Activated T-cell treated with anti-CD3 and anti-CD28 coated beads, Interleukin-2, amount 50 U/mL, for 72 hours (primary cell): ENCODE measurements at regions not wholly inside any gene's neighbourhood (a gene's known extent, or its start where the extent isn't known, plus 50 kb on each side); places are given as distances from the start of the nearest gene placed in this dataset.

Source experiments
- ATAC-seq, 2 donors: fragments of 150-1000 bp; cut with Tn5 transposase; replicated peaks in 1 of 2; 2 replicates each; pipeline ENCODE4 v1.10.0; 2021; ENCODE audit warnings: moderate library complexity in 2 of 2, mild to moderate bottlenecking in 1 of 2
- DNase-seq, 2 donors: peaks; one replicate each; pipeline ENCODE4 v3.0.0; 2021 to 2022; ENCODE audit warnings: mixed read lengths in 1 of 2
- H3K27ac Mint-ChIP-seq: one replicate; pipeline ENCODE4 v1.8.0; 2022; ENCODE audit warnings: mild to moderate bottlenecking, moderate library complexity, mixed read lengths
- H3K27me3 Mint-ChIP-seq: one replicate; pipeline ENCODE4 v1.8.0; 2022; ENCODE audit warnings: low read depth, mixed read lengths
- H3K36me3 Mint-ChIP-seq, 2 donors: one replicate each; pipeline ENCODE4 v1.8.0; 2022; ENCODE audit warnings: mixed read lengths in 2 of 2, mild to moderate bottlenecking in 1 of 2; ENCODE audit not compliant: insufficient read depth in 2 of 2
- H3K4me1 Mint-ChIP-seq: one replicate; pipeline ENCODE4 v1.8.0; 2022; ENCODE audit warnings: low read depth, mixed read lengths
- H3K4me3 Mint-ChIP-seq, 2 donors: one replicate each; pipeline ENCODE4 v1.8.0; 2022; ENCODE audit warnings: mild to moderate bottlenecking in 2 of 2, mixed read lengths in 2 of 2, moderate library complexity in 2 of 2
- H3K9me3 Mint-ChIP-seq, 2 donors: one replicate each; pipeline ENCODE4 v1.8.0; 2022; ENCODE audit warnings: mixed read lengths in 2 of 2

DNA sequence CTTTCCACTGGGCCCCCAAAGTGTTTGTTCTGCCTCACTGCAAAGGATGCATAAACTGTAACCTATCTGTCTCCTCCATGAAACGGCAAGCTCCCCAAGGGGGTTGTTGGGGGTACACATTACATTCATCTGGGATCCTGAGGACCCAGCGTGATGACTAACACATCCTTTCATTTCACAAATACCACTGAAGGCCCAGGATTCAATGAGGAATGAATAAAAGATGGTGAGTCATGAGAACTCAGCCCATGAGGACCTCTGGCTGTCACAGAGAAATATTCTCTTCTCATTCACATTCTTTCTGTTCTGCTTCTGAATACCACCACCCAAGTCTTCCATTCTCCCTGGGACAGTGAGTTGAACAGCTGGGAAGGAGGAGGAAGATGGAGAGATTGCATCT lies 149.8 kb downstream of the RBFOX3 start:
- H3K4me3 Mint-ChIP-seq = no peak overlapping the region
- H3K27me3 Mint-ChIP-seq = no peaks in the 10 kb centered on the region

DNA sequence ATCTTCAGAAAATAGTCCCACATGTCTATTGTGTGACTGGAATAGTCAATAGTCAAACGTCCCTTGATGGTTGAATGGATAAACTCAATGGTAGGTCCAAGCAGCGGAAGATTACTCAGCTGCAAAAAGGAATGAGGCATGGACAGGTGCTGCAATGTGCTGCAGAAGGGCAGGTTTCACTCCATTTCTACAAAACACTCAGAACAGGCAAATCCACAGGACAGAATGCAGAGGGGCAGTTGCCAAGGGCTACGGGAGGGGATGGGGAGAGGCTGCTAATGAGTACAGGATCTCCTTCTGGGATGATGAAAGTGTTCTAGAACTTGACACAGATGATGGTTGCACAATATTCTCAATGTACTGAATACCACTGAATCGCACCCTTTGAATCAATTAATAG lies 151.0 kb downstream of the RBFOX3 start:
- Mint-ChIP-seq H3K4me3 (no peak overlapping the region), H3K27ac (no peak overlapping the region), H3K9me3 (no peaks in the 10 kb centered on the region), H3K36me3 (no peaks in the 10 kb centered on the region), H3K27me3 (no peaks in the 10 kb centered on the region), H3K4me1 (no peaks in the 10 kb centered on the region)
- DNase-seq (no peak), ATAC-seq (no peak)

More for the DNA sequence above, 149.8 kb downstream of the RBFOX3 start:
- Mint-ChIP-seq H3K9me3 (no peaks in the 10 kb centered on the region), H3K4me1 (no peaks in the 10 kb centered on the region), H3K27ac (no peak overlapping the region), H3K36me3 (no peaks in the 10 kb centered on the region)
- DNase-seq (no peak), ATAC-seq (no peak)

DNA sequence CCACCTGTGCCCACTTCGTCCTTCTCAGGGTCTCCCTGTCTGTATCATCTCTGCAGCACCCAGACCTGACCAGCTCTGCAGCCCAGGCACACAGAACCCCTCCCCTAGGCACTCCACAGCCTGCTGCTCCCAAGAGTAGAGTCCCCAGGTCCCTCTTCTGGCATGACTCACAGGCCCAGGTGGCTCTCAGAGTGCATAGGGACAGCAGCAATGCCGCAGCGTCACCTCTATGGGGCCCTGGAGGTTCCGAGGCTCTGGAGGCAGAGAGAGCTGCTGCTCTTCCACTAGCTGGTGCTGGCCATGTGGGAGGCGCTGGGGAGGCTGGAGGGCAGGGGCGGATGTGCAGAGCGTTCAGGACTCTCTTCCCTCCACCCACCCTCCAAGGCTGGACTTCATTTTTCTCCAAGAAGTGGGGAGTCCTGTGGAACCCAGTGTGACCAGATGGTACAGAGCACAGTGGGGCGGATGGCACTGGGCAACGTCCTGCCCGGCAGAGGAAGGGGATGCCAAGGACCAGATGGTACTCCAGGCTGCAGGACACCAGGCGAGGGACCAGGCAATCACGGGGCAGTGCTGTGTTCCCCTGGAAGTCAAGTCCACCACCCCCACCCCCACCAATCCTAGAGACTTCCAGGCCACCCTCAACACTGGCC lies 151.7 kb downstream of the RBFOX3 start:
- no peak for DNase-seq
- no peak overlapping the region for H3K4me3 Mint-ChIP-seq
- H3K36me3 Mint-ChIP-seq = no peaks in the 10 kb centered on the region
- H3K9me3 Mint-ChIP-seq = no peaks in the 10 kb centered on the region
- H3K27ac Mint-ChIP-seq = no peak overlapping the region
- ATAC-seq = no peak
- H3K27me3 Mint-ChIP-seq = no peaks in the 10 kb centered on the region
- H3K4me1 Mint-ChIP-seq = no peaks in the 10 kb centered on the region

DNA sequence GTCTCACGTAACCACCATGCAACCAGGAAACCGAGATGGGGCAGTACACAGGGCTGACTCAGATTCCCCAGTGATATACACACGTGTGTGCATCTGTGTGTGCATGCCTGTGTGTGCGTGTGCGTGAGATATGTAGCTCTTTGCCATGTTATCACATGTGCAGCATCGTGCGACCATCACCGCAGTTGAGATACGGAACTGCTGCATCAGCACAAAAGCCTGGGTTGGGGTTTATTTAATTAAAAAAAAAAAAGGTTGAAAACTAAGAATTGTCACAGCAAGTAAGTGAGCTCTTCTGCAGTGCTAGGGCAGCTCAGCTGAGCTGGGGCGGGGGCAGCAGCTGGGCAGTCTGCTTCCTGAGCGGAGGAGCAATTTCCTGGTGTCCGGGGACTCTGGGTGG lies 152.5 kb downstream of the RBFOX3 start:
- no peak for ATAC-seq
- Mint-ChIP-seq H3K36me3 (no peaks in the 10 kb centered on the region), H3K9me3 (no peaks in the 10 kb centered on the region), H3K4me3 (no peak overlapping the region), H3K4me1 (no peaks in the 10 kb centered on the region), H3K27me3 (no peaks in the 10 kb centered on the region), H3K27ac (no peak overlapping the region)
- DNase-seq = no peak

DNA sequence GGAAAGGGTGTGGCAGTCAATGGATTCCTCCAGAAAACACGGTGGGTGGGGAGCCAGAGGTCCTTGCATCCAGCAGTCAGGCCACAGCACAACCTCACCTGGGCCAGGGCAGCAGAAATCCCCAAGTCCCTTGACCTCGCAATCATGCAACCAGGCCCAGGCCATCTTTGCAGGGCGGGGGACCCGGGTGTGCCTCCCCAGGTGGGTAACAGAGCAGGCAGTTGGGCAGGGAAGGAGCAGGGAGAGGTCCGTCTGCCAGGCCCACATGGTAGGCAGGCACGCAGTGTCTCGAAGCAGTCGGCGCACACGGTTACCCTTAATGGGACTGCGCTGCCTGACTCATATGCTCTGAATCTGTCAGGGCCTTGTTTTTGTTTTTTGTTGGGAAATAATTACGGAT lies 153.0 kb downstream of the RBFOX3 start:
- Mint-ChIP-seq H3K27me3 (no peaks in the 10 kb centered on the region), H3K36me3 (no peaks in the 10 kb centered on the region), H3K9me3 (no peaks in the 10 kb centered on the region), H3K4me1 (no peaks in the 10 kb centered on the region), H3K27ac (no peak overlapping the region), H3K4me3 (no peak overlapping the region)
- DNase-seq = no peak
- no peak for ATAC-seq

DNA sequence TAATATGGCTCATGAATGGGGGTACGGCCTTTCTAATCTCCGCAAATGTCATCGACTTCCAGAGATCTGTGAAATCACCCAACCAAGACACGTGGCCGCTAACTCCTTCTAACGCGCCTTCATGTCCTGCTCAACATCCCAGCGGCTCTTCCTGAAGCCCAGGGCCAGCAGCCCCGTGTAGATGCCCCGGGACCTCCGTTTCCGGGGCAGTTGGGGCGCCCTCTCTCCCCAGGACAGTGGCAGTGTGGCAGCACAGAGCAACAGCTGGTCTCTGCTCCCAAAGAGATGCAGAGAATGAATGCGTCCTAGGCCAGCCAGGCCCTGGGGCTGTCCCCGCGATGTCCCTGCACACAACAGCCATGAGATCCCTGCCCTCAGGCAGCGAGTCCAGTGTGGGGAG lies 153.5 kb downstream of the RBFOX3 start:
- Mint-ChIP-seq H3K27me3 (no peaks in the 10 kb centered on the region), H3K27ac (no peak overlapping the region)

DNA sequence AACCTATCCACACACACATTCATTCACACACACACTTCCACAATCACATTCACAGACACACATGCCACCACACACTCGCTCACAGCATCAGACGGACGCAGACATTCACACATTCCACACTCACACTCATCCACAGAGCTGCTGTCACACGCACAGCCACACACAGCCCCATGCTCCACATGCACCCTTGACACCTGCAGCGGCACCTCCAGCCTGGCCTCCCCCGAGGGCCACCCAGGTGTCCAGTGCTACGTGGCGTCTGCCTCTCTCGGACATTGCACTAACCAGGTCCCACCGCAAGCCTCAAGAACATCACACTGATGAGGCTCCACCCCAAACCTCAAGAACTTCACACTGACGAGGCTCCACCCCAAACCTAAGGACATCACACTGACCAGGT lies 155.2 kb downstream of the RBFOX3 start:
- H3K4me3 Mint-ChIP-seq = no peak overlapping the region
- no peak for ATAC-seq
- DNase-seq = no peak
- H3K36me3 Mint-ChIP-seq = no peaks in the 10 kb centered on the region
- H3K27me3 Mint-ChIP-seq = no peaks in the 10 kb centered on the region
- no peaks in the 10 kb centered on the region for H3K4me1 Mint-ChIP-seq
- H3K27ac Mint-ChIP-seq = no peak overlapping the region
- no peaks in the 10 kb centered on the region for H3K9me3 Mint-ChIP-seq

More for the DNA sequence above, 153.5 kb downstream of the RBFOX3 start:
- no peak for ATAC-seq
- Mint-ChIP-seq H3K36me3 (no peaks in the 10 kb centered on the region), H3K9me3 (no peaks in the 10 kb centered on the region), H3K4me3 (no peak overlapping the region), H3K4me1 (no peaks in the 10 kb centered on the region)
- DNase-seq = no peak

DNA sequence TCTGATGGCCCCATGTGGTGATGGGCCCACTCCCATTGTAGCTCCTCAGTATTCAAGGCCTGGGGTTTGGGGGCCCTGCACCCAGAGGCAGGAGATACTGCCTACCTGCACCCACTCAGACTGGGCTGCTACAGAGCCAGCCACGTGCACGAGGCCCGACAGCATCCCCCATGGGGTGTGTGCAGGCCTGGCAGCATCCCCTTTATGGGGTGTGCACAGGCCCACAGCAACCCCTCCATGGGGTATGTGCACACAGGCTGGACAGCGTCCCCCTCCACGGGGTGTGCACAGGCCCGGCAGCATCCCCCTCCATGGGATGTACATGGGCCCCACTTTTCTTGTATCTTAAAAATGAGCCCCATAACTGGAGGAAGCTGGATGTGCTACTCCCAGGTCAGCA lies 156.0 kb downstream of the RBFOX3 start:
- ATAC-seq = no peak
- no peaks in the 10 kb centered on the region for H3K4me1 Mint-ChIP-seq

DNA sequence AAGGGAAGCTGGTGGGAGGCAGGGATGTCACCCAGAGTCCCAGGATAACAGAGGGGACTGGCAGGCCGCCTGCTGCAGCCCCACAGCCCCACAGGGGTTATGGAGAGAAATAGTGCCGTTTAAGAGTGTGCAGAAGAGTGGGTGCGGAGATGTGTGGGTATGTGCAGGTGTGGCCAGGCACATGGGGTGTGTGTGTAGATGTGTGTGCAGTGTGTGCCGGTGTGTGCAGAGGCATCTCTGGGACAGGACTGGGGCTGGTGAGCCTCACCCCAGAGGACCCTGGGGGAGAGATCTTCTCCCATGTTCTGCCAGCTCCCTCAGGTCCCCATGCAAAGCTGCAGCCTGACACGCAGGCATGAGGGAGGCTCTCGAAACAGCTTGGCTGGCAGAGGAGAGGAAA lies 157.4 kb downstream of the RBFOX3 start:
- no peaks in the 10 kb centered on the region for H3K27me3 Mint-ChIP-seq
- H3K27ac Mint-ChIP-seq = no peak overlapping the region
- DNase-seq = no peak
- no peaks in the 10 kb centered on the region for H3K4me1 Mint-ChIP-seq
- no peaks in the 10 kb centered on the region for H3K36me3 Mint-ChIP-seq
- no peak overlapping the region for H3K4me3 Mint-ChIP-seq
- no peaks in the 10 kb centered on the region for H3K9me3 Mint-ChIP-seq
- ATAC-seq = no peak

More for the DNA sequence above, 156.0 kb downstream of the RBFOX3 start:
- H3K9me3 Mint-ChIP-seq = no peaks in the 10 kb centered on the region
- no peak for DNase-seq
- no peaks in the 10 kb centered on the region for H3K36me3 Mint-ChIP-seq
- H3K27me3 Mint-ChIP-seq = no peaks in the 10 kb centered on the region
- no peak overlapping the region for H3K4me3 Mint-ChIP-seq
- no peak overlapping the region for H3K27ac Mint-ChIP-seq

DNA sequence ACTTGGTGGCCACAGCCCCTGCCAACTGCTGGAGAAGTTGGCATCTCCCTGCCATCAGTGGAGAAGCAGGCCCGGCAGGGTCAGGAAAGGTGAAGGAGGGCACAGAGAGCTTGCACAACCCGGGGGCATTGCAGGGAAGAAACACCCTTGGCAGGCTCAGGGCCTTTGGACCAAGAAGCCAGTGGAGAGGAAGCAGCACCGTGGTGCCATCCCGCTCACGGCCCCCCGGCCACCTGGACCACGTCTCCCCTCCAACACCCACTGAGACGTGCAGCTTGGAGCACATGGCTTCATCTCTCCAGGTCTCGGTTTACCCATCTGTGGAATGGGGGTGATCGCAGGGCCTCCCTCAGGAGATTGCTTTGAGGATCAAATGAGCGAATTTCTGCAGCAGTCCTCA lies 158.1 kb downstream of the RBFOX3 start:
- Mint-ChIP-seq H3K27me3 (no peaks in the 10 kb centered on the region), H3K27ac (no peak overlapping the region), H3K4me3 (no peak overlapping the region), H3K9me3 (no peaks in the 10 kb centered on the region), H3K4me1 (no peaks in the 10 kb centered on the region), H3K36me3 (no peaks in the 10 kb centered on the region)
- ATAC-seq (no peak), DNase-seq (no peak)

DNA sequence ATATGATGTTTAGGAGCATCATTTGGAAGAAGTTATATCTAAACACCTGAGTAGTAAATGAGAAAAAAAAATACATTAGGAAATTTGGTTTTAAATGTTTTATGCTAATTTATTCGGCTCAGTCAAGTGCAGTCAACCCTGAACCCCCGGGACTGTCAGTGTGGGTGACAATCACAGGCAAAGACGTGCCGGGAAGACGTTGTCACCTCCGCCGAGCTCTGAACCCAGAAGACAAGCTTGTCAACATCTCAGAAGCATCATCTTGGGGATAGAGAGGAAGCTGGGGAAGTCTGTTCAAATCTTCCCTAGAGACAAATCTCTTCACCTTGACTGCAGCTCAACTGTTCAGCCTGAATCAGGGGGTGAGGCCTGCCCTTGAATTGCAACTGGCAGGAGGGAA lies 159.7 kb downstream of the RBFOX3 start:
- Mint-ChIP-seq H3K4me3 (no peak overlapping the region), H3K36me3 (no peaks in the 10 kb centered on the region), H3K27ac (no peak overlapping the region), H3K27me3 (no peaks in the 10 kb centered on the region), H3K4me1 (no peaks in the 10 kb centered on the region), H3K9me3 (no peaks in the 10 kb centered on the region)
- no peak for ATAC-seq
- DNase-seq = no peak

DNA sequence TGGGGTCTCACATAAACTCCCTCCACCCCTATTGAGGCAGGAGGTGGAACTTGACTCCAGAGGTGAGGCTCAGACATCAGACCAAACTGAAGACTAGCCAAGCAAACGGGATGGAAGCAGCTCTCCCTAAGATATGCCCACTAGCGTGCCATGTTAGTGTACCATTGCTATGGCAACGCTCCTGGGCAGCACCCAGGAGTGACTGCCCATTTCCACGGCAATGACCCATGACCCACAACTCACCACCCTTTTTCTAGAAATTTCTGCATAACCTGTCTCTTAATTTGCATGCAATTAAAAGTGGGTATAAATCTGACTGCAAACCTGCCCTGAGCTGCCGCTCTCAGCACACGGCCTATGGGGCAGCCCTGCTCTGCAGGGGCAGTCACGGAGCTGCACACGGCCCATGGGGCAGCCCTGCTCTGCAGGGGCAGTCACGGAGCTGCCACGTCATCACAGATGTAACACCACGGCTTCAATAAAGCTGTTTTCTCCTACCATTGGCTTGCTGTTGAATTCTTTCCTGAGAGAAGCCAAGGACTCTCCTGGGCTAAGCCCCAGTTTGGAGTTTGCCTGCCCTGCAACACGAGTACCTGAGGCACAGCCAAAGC lies 164.3 kb downstream of the RBFOX3 start:
- ATAC-seq = no peak
- no peaks in the 10 kb centered on the region for H3K4me1 Mint-ChIP-seq
- H3K9me3 Mint-ChIP-seq = no peaks in the 10 kb centered on the region
- H3K27ac Mint-ChIP-seq = no peak overlapping the region
- H3K4me3 Mint-ChIP-seq = no peak overlapping the region
- H3K27me3 Mint-ChIP-seq = no peaks in the 10 kb centered on the region
- no peak for DNase-seq
- H3K36me3 Mint-ChIP-seq = no peaks in the 10 kb centered on the region

DNA sequence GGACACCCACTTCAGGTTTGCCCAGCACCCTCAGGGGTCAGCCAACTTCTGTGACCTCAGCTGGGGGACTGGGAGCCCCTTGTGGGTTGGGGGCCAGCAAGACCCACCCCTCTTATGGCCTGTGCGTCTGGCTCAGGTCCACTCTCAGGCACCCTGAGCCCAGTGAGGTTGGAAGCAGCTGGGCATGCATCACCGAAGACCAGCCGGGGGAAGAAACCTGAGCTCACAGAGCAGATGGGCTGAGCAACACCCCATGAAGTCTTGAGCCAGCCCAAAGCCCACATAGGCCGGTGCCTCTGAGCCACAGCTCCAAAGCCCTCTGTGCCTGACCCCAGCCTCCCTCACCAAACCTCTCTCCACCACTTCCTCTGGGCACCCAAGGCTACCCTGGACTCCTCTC lies 166.7 kb downstream of the RBFOX3 start:
- no peak for ATAC-seq
- Mint-ChIP-seq H3K4me1 (no peaks in the 10 kb centered on the region), H3K4me3 (no peak overlapping the region), H3K9me3 (no peaks in the 10 kb centered on the region), H3K27me3 (no peaks in the 10 kb centered on the region), H3K36me3 (no peaks in the 10 kb centered on the region), H3K27ac (no peak overlapping the region)
- DNase-seq = no peak

DNA sequence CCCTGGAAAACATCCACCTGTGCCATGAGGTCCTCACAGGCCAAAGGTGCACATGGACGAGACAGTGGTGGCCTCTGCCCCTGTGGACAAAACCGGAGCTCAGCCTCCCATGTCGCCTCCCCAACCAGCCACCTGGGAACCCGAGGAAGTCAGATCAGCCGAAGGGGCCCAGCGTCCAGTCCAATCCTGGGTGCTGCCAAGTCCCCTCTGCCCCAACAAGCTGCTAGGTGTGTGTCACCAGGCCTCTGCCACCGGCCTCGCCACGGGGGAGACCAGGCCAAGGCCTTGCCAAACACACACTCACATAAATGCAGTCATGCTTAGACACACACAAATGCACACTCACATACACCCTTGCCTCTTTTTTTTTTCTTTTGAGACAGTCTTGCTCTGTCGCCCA lies 167.8 kb downstream of the RBFOX3 start:
- ATAC-seq (no peak), DNase-seq (no peak)
- Mint-ChIP-seq H3K4me3 (no peak overlapping the region), H3K36me3 (no peaks in the 10 kb centered on the region), H3K4me1 (no peaks in the 10 kb centered on the region), H3K27ac (no peak overlapping the region), H3K9me3 (no peaks in the 10 kb centered on the region), H3K27me3 (no peaks in the 10 kb centered on the region)
